HepG2 (cell line): ENCODE measurements at regions not wholly inside any gene's neighbourhood (a gene's known extent, or its start where the extent isn't known, plus 50 kb on each side); places are given as distances from the start of the nearest gene placed in this dataset.

Experiments
- ASH2L ChIP-seq: fragments of 300-600, 200-600 bp; sonication (generic); IDR thresholded peaks from 2 replicates; pipeline ENCODE4 v1.7.0; 2017; ENCODE audit warnings: low read depth, mild to moderate bottlenecking, moderate library complexity, mixed read lengths, low read length; ENCODE audit not compliant: insufficient read length
- FOXO1 ChIP-seq: sonication (generic); formaldehyde crosslinking; IDR thresholded peaks from 2 replicates; pipeline ENCODE4 v1.4.0; 2020; ENCODE audit warnings: missing genetic modification reagents
- KDM5B ChIP-seq: sonication (generic); formaldehyde crosslinking; IDR thresholded peaks from 2 replicates; pipeline ENCODE4 v1.4.0; 2020; ENCODE audit warnings: missing genetic modification reagents, mild to moderate bottlenecking, borderline replicate concordance
- NCOA1 ChIP-seq: sonication (generic); formaldehyde crosslinking; IDR thresholded peaks from 2 replicates; pipeline ENCODE4 v1.9.0; 2021; ENCODE audit warnings: missing genetic modification reagents
- NRL ChIP-seq: sonication (generic); formaldehyde crosslinking; IDR thresholded peaks from 2 replicates; pipeline ENCODE4 v1.5.0; 2020; ENCODE audit warnings: missing genetic modification reagents, mild to moderate bottlenecking, moderate library complexity, borderline replicate concordance
- SNRNP70 ChIP-seq: fragments of 200-400 bp; formaldehyde crosslinking; IDR thresholded peaks from 2 replicates; pipeline ENCODE4 v1.6.1; 2017; ENCODE audit warnings: mild to moderate bottlenecking, low read depth, low read length, moderate library complexity
- YEATS2 ChIP-seq: sonication (generic); formaldehyde crosslinking; IDR thresholded peaks from 2 replicates; pipeline ENCODE4 v1.4.0; 2020; ENCODE audit warnings: missing genetic modification reagents, borderline replicate concordance
- ZBTB1 ChIP-seq: sonication (generic); formaldehyde crosslinking; IDR thresholded peaks from 2 replicates; pipeline ENCODE4 v1.4.0; 2020; ENCODE audit warnings: missing genetic modification reagents, borderline replicate concordance
- ZNF143 ChIP-seq: sonication (generic); formaldehyde crosslinking; IDR thresholded peaks from 2 replicates; pipeline ENCODE4 v1.4.0; 2020; ENCODE audit warnings: missing genetic modification reagents
- ZNF251 ChIP-seq: sonication (generic); formaldehyde crosslinking; IDR thresholded peaks from 2 replicates; pipeline ENCODE4 v1.9.0; 2021; ENCODE audit warnings: mild to moderate bottlenecking, missing genetic modification reagents
- ZNF383 ChIP-seq: sonication (generic); formaldehyde crosslinking; IDR thresholded peaks from 2 replicates; pipeline ENCODE4 v1.4.0; 2020; ENCODE audit warnings: missing genetic modification reagents, mild to moderate bottlenecking, borderline replicate concordance
- ZNF547 ChIP-seq: sonication (generic); formaldehyde crosslinking; IDR thresholded peaks from 2 replicates; pipeline ENCODE4 v1.5.1; 2020; ENCODE audit warnings: mild to moderate bottlenecking, missing genetic modification reagents
- ZNF879 ChIP-seq: sonication (generic); formaldehyde crosslinking; IDR thresholded peaks from 2 replicates; pipeline ENCODE4 v1.8.1; 2023; ENCODE audit warnings: missing genetic modification reagents
- ZNF891 ChIP-seq: sonication (generic); formaldehyde crosslinking; IDR thresholded peaks from 2 replicates; pipeline ENCODE4 v1.5.0; 2020; ENCODE audit warnings: mild to moderate bottlenecking, missing genetic modification reagents
- TF ChIP-seq, protein P1 (sequence below): sonication (generic); formaldehyde crosslinking; IDR thresholded peaks from 2 replicates; pipeline ENCODE4 v1.4.0; 2020; ENCODE audit warnings: missing genetic modification reagents
- TF ChIP-seq, protein P2 (sequence below): sonication (generic); formaldehyde crosslinking; IDR thresholded peaks from 2 replicates; pipeline ENCODE4 v1.8.1; 2023; ENCODE audit warnings: mild to moderate bottlenecking, inconsistent platforms, moderate library complexity, missing genetic modification reagents, borderline replicate concordance
- TF ChIP-seq, protein P3 (sequence below): sonication (generic); formaldehyde crosslinking; IDR thresholded peaks from 2 replicates; pipeline ENCODE4 v1.9.0; 2022; ENCODE audit warnings: missing genetic modification reagents, mild to moderate bottlenecking, borderline replicate concordance
- TF ChIP-seq, protein P4 (sequence below): sonication (generic); formaldehyde crosslinking; IDR thresholded peaks from 2 replicates; pipeline ENCODE4 v1.9.0; 2021; ENCODE audit warnings: missing genetic modification reagents, mild to moderate bottlenecking, borderline replicate concordance

DNA sequence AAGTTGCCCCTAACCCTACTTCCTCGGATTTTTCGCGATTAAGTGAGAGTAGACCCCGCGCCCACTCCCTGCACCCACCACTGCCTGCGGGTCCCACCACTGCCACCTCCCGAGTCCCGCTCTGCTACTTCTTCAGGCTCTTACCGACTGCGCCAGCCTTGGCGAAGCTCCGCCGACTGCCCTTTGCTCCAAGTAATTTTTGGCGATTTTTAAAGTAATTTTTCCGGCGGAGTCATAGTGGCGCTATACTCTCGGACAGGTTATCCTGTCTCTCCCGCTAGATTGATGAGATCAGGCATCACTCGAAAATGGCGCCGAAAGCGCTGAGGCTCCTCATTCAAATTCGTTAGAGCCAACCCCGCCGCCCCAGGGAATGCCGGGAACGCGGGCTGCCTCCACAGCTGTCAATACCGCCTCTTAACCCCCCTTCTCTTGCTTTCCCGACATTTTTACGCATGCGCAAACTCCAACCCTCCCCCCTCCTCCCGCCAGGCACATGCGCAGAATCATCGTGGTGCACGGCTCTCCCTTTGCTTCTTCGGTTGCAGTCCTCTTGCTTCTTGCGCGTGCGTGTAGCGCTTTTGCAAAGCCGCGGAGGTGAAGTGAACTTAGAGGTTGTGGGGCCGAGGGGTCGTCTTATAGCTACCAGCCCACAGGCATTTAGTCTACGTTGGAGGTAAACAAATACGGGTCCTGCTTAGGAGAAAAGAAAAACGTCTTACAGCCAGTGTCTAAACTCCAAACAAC lies 66.6 kb downstream of the KCNRG start (continued):
- TF ChIP-seq, protein P1, sequence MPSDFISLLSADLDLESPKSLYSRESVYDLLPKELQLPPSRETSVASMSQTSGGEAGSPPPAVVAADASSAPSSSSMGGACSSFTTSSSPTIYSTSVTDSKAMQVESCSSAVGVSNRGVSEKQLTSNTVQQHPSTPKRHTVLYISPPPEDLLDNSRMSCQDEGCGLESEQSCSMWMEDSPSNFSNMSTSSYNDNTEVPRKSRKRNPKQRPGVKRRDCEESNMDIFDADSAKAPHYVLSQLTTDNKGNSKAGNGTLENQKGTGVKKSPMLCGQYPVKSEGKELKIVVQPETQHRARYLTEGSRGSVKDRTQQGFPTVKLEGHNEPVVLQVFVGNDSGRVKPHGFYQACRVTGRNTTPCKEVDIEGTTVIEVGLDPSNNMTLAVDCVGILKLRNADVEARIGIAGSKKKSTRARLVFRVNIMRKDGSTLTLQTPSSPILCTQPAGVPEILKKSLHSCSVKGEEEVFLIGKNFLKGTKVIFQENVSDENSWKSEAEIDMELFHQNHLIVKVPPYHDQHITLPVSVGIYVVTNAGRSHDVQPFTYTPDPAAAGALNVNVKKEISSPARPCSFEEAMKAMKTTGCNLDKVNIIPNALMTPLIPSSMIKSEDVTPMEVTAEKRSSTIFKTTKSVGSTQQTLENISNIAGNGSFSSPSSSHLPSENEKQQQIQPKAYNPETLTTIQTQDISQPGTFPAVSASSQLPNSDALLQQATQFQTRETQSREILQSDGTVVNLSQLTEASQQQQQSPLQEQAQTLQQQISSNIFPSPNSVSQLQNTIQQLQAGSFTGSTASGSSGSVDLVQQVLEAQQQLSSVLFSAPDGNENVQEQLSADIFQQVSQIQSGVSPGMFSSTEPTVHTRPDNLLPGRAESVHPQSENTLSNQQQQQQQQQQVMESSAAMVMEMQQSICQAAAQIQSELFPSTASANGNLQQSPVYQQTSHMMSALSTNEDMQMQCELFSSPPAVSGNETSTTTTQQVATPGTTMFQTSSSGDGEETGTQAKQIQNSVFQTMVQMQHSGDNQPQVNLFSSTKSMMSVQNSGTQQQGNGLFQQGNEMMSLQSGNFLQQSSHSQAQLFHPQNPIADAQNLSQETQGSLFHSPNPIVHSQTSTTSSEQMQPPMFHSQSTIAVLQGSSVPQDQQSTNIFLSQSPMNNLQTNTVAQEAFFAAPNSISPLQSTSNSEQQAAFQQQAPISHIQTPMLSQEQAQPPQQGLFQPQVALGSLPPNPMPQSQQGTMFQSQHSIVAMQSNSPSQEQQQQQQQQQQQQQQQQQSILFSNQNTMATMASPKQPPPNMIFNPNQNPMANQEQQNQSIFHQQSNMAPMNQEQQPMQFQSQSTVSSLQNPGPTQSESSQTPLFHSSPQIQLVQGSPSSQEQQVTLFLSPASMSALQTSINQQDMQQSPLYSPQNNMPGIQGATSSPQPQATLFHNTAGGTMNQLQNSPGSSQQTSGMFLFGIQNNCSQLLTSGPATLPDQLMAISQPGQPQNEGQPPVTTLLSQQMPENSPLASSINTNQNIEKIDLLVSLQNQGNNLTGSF (CRISPR knock-in tag): no peak
- TF ChIP-seq ZNF143 (peak; percentile 91), SNRNP70 (no peak), YEATS2 (peak; percentile 18; the same call in 1 of the 2 replicates), ZNF383 (CRISPR knock-in tag) (no peak), ASH2L (peak; percentile 66), ZNF879 (CRISPR knock-in tag) (0 out of 2 replicates have a peak, but pooled peaks have one; percentile 33), ZBTB1 (CRISPR knock-in tag) (no peak), ZNF891 (CRISPR knock-in tag) (no peak), NCOA1 (CRISPR knock-in tag) (peak; percentile 63), FOXO1 (CRISPR knock-in tag) (0 out of 2 replicates have a peak, but pooled peaks have one; percentile 26), KDM5B (CRISPR knock-in tag) (0 out of 2 replicates have a peak, but pooled peaks have one; percentile 4), ZNF547 (CRISPR knock-in tag) (no peak), NRL (no peak; the same call in 1 of the 2 replicates), ZNF251 (CRISPR knock-in tag) (no peak)
- TF ChIP-seq, protein P2, sequence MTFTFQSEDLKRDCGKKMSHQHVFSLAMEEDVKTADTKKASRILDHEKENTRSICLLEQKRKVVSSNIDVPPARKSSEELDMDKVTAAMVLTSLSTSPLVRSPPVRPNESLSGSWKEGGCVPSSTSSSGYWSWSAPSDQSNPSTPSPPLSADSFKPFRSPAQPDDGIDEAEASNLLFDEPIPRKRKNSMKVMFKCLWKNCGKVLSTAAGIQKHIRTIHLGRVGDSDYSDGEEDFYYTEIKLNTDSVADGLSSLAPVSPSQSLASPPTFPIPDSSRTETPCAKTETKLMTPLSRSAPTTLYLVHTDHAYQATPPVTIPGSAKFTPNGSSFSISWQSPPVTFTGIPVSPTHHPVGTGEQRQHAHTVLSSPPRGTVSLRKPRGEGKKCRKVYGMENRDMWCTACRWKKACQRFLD (CRISPR knock-in tag): 0 out of 2 replicates have a peak, but pooled peaks have one; percentile 35
- TF ChIP-seq, protein P3, sequence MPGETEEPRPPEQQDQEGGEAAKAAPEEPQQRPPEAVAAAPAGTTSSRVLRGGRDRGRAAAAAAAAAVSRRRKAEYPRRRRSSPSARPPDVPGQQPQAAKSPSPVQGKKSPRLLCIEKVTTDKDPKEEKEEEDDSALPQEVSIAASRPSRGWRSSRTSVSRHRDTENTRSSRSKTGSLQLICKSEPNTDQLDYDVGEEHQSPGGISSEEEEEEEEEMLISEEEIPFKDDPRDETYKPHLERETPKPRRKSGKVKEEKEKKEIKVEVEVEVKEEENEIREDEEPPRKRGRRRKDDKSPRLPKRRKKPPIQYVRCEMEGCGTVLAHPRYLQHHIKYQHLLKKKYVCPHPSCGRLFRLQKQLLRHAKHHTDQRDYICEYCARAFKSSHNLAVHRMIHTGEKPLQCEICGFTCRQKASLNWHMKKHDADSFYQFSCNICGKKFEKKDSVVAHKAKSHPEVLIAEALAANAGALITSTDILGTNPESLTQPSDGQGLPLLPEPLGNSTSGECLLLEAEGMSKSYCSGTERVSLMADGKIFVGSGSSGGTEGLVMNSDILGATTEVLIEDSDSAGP (CRISPR knock-in tag): peak; percentile 65; the same call in 1 of the 2 replicates
- TF ChIP-seq, protein P4, sequence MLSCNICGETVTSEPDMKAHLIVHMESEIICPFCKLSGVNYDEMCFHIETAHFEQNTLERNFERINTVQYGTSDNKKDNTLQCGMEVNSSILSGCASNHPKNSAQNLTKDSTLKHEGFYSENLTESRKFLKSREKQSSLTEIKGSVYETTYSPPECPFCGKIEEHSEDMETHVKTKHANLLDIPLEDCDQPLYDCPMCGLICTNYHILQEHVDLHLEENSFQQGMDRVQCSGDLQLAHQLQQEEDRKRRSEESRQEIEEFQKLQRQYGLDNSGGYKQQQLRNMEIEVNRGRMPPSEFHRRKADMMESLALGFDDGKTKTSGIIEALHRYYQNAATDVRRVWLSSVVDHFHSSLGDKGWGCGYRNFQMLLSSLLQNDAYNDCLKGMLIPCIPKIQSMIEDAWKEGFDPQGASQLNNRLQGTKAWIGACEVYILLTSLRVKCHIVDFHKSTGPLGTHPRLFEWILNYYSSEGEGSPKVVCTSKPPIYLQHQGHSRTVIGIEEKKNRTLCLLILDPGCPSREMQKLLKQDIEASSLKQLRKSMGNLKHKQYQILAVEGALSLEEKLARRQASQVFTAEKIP (CRISPR knock-in tag): no peak
